GM19324 (cell line): ENCODE measurements at regions not wholly inside any gene's neighbourhood (a gene's known extent, or its start where the extent isn't known, plus 50 kb on each side); places are given as distances from the start of the nearest gene placed in this dataset.
"Not testable (repeated sequence)": the region's sequence is repeated elsewhere in the genome, so short reads cannot be mapped to it uniquely, and the experiment has no call there.

Source experiments
- ATAC-seq: cut with Tn5 transposase; IDR thresholded peaks from one replicate; pipeline ENCODE4 v1.9.1; 2021; ENCODE audit warnings: mild to moderate bottlenecking, moderate library complexity; ENCODE audit not compliant: unreplicated experiment, low FRiP score

DNA sequence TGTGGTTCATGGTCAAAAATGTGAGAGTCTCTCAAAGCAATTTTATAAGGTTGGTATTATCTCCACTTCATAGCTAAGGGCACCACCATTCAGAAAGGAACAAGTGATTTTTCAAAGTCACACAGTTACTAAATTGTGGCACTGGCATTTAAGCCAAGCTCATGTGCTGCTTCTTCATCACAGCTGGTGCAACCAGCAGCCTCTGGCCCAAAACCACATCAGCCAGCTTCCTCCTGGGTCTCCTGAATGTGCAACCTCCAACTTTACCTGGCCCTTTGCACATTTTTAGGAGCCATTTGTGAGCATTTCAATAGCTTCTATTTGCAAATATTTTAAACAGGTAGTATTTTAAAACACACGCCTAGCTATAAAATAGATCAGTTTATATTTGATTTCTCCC lies 293.7 kb downstream of the BCL11A start:
- no peak for ATAC-seq

DNA sequence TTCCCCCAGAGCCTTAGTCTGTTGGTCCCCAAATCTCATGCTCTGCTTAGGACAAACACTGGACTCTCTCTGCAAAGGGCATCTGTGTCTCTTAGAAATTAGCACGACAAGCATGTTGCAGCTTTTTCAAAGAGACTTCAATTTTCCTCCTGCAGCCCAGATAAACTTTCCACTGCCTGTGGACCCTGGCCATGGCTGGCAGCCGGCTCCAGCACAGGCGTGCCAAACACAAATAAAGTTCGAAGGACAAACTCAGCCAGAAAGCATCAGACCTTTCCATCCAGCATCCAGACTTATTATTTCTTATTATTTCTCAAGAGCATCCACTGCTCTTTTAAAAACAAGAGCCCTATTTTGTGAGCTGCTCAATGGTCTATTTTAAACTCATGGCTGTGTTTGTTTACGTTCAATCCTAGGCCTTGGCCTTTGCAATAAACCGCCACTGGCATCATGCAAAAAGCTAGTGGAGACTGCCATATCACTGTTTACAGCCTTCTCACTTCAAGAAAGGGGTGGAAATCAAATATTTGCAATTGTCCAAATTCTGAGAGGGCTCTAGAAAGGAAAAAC lies 300.8 kb downstream of the BCL11A start:
- no peak for ATAC-seq

DNA sequence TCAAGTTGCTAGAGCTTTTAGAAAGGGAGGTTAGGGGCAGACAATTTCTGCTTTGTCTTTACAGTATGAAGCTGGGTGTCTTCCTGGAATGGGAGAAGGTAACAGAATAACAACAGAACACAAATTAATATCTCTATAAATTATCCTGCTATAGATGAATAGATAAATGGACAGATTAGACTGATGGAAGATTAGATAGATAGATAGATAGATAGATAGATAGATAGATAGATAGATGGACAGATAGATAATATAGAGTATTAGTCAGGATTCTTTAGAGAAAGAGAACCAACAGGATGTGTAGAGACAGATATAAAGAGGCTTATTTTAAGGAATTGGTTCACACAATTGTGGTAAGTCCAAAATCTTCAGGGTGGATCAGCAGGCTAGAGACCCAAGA lies 302.2 kb downstream of the BCL11A start:
- no peak for ATAC-seq

DNA sequence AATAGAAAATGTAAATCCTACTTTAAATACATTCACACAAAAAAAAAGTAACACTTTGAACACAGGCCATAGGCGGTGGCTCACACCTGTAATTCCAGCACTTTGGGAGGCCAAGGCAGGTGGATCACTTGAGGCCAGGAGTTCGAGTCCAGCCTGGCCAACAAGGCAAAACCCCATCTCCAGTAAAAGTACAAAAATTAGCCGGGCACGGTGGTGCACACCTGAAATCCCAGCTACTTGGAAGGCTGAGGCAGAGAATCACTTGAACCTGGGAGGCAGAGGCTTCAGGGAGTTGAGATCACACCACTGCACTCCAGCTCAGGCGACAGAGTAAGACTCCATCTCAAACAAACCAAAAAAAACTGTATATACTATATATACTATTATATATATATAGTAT lies 303.6 kb downstream of the BCL11A start:
- no peak for ATAC-seq

DNA sequence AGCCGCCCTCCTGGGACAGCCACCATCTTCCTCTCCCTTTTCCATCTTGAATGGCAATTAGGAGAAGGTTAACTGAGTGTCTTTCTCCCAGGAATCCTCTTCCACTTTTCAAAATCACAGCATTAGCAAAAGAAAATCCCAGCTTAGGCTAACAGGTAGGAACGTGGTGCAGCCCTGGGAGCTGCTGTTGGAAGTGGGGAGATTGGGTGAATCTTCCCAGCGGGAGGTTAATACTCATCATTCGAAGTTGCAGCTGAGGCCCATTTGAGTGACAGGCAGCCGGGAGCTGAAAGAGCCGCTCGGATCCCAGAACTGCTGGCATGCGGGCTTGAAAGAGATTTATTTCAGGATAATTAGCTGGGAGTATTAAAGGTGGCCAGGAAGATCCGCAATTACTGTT lies 306.0 kb downstream of the BCL11A start:
- no peak for ATAC-seq

DNA sequence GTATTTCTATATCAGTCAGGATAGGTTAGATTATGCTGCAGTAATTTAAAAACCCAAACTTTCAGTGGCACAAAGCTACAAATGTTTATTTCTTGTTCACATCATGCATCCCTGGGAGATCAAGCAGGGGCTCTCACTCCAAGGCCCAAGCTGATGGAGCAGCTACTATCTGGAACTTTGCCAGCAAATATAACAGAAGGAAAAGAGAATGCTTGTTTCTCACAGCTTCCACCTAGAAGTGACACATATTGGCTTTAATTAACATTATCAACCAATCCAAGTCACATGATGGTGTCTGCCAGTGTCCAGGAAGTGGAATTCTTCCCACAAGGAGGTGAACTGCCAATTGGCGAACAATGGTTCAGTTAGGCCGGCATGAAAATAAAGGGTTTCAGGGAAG lies 306.9 kb downstream of the BCL11A start:
- ATAC-seq = no peak

DNA sequence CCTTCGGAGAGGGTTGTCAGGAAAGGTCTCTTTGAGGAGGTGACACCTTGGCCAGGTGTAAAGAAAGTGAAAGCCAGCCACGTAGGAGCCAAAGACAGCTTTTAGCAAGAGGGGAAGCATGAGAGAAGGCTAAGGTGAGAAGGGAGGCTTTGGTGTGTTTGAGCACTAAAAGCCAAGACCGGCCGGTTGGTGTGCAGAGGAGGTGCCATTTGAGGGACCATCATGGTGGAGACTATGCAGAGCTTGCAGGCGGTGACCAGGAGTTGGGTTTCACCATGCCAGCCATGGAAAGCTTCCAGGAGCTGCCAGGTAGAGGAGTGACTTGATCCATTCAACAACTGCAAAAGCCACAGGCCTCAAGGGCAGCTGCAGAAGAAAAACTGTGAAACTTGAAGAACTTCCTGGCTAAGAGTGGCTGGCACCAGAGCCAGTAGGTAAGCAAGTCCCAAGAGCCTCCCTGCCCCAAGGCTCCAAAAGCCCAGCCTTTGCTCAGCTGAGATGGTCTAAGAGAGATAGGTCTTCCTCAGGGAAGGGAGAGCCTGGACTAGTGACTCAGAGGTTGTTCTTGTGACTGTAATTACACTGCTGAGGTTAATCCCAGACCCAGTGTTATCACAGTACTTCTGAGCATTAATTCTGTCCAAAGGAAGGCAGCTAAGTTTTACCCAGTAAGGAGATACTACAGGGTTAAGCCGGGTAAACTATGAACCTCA lies 319.0 kb downstream of the BCL11A start:
- ATAC-seq = no peak

DNA sequence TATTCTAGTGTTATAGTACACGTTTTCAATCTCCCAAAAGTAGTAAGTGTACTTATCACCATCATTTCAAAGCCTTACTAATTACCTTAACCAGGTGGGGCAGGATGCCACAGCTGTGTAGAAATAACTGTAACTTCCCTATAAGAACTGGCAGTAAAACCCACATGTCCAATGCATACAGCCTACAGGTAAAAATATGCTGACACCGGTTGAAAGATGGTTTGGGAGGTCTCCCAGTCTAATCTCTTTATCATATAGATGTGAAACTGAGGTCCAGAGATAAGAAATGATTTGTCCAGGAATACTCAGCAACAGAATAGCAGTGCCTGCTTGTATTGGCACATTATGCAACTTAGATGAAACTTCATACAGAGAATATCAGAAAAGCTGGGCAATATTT lies 322.9 kb downstream of the BCL11A start:
- no peak for ATAC-seq

DNA sequence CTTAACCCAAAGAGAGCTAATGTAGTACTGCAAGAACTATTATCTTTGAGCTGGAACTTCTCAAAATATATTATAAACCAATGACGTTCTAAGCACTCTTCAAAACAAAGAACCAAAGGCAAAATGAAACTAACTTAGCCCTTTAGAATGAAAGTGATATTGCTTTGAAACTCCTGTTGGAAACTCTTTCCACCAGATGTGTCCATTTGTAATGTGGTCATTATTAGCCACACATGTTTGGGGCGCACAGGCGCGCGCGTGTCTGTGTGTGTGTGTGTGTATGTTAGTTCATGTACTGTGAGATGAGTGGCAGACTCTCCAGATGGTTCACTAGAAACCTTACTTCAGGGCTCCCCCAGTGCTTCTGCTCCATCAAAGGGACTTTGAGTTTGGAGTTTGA lies 323.4 kb downstream of the BCL11A start:
- ATAC-seq = no peak

DNA sequence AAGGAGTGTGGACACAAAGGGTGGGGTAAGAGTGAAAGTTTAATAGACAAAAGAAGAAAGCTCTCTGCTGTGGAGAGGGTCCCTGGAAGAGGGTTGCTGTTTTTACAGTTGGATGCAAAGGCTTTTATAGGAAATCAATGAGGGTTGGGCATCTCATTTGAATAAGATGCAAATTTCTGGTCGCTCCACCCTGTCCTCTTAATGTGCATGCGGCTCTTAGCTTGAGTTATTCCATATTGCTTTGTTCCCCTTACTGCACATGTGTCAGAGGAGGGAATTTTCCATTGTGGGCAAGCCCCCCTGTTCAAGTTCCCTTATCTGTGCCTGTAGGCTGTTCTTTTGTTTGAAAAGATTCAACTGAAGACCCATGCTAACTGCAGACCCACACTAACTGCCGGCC lies 326.5 kb downstream of the BCL11A start:
- ATAC-seq = no peak

DNA sequence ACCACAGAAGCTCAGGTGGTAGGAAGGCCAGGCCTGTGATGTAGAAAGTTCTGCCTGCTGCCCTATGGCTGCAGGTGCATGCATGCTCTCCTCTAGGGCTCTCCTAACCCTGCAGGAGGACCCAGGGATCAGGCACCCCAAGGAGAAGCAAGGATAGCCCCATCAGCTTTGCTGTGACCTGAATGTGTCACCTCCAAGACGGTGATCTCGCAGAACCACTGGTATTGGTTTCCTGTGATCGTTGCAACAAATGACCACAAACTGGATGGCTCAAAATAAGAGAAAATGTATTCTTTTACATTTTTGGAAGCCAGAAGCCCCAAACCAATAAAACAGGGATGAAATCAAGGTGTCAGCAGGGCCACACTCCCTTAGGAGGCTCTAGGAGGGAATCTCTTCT lies 327.3 kb downstream of the BCL11A start:
- no peak for ATAC-seq

DNA sequence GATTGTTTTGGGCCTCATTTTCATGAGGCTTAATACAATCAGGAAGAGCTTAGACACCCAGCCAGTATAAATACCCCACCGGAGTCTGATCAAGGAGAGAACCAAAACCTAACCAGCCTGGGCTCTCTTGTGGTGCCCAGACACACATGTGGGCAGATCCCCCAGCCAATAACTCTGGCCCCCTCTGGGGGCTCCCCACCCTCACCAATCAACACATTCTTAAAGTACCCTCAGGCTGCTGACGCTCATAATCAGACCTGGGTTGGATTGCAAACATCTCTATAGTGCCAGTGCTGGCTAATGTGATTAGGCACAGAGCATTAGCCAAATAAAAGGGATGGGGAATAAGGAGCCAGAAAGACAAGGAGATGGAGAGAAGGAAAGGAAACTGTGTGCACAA lies 329.6 kb downstream of the BCL11A start:
- no peak for ATAC-seq

DNA sequence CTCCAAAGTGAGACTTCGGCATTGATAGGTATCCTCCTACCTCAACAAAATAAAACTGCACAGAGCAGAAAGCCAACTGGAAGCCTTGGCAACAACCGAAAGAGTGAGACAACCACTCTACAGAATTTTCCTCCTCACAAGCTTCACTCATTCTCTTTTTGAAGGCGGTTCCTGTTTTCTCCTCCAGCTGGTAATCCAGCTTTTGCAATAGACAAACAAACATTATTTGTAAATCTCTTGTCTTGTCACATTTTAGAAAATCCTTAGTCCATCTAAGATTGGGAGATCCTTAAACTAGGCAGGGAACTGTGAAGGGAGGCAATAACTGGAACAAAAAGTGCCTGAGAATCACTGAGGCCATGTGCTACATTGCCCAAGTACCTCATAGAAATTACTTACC lies 332.4 kb downstream of the BCL11A start:
- ATAC-seq = no peak

DNA sequence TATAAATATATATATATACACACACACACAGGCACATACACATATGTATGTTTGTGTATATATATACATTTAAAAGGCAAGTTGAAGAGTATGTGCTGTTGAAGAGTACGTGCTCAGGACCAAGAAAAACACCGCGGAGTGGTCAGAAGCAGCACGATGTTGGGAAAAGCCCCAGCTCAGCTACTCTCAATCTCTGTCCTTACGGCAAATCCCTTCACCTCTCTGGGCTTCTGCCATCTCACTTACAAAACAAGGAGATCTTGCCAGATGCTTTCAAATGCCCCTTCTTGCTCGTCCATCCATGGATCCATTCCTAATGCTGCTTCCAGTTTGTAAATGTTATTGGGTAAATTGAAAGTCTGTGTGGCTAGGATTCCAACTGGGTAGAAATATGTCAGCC lies 333.9 kb downstream of the BCL11A start:
- ATAC-seq = no peak

DNA sequence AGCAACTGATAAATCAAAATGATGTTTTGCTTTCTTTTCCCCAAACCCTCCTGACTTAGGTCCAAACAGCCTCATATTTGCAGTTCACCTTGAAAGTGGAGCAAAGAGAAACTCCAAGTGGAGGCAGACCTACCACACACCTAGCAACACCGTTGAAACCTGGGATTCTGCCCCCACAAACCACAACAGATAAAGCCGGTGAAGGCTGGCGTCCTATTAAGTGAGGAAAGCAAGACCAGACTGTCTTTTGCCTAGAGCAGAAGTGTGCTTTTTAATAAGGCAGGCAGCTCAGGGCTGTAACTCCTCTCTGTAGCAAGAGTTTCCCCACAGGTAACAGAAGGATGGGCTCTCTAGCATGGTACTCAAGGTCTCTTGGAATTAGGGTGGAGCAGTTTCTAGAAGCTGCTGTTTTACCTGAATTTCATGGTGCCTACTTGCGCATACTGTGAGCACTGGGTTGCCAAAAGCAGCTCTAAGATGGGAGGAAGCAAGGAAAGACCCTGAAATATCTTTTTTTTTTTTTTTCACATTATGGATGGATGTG lies 336.9 kb downstream of the BCL11A start:
- ATAC-seq = no peak

DNA sequence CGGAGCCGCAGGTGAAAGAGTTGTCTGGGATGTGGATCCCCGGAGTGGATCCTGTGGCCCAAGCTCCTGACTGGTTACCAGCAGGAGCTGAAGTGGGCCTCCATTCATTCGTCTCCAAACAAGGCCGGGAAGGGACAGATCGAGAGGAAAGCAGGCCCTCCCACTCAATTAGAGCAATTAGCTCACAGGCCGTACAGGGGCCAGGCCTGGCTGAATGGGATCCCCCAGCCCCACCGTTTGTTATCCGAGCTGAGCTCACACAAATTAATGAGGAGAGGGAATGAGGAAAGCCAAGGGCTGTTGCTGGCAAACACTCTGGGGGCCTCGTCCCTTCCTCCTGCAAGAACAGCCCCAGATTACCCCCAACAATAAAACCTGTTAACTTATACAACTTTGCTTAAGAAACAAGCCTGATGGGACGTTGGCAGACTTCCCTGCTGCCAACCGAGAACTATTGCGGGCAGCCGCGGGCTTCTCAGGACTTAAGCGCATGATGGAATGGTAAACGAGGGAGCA lies 338.0 kb downstream of the BCL11A start:
- no peak for ATAC-seq

DNA sequence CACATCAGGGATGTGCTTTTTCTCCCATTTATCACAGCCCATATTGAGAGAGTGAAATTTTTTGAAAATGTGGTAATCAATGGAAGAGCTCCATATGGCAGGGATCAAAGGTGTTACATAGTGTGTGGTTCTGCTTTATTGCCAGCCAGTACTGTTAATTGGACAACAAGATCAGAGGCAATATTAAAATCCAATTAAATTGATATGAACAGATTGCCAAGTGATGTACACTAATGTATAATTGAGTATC lies 338.9 kb downstream of the BCL11A start:
- no peak for ATAC-seq

DNA sequence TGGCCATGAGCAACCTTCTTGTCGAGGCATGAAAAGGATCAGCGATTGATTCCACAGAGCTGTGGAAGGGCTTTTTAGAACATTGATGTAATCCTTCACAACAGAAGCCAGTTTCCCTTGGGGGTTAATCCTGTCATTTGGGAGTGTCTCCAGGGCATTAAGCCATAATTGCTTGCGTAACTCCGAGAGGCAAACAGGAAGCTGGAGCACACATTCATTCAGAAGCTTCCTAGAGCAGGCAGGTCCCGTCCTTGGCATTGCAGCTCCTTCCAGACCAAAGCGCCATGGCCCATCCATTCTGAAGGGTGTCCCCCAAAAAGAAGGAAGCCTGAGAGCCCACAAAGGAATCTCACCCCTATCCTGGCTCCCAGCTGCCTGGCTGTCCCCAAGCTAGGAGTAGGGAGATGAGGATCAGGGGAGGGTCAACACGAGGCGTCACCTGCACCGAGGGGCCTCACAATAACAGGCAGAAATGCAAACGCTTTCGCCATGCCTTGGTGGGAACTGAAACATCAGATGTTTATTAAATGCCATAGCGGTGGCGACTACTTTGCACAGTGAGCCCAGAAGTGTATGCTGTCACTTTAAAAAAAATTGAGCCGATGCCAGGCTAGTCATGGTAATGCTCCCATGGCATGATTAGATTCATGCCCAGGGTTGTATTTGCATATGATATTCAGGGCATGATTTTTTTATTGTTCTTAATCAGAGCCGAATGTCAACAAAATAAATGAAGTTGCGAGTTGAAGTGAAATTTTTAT lies 339.4 kb downstream of the BCL11A start:
- no peak for ATAC-seq

DNA sequence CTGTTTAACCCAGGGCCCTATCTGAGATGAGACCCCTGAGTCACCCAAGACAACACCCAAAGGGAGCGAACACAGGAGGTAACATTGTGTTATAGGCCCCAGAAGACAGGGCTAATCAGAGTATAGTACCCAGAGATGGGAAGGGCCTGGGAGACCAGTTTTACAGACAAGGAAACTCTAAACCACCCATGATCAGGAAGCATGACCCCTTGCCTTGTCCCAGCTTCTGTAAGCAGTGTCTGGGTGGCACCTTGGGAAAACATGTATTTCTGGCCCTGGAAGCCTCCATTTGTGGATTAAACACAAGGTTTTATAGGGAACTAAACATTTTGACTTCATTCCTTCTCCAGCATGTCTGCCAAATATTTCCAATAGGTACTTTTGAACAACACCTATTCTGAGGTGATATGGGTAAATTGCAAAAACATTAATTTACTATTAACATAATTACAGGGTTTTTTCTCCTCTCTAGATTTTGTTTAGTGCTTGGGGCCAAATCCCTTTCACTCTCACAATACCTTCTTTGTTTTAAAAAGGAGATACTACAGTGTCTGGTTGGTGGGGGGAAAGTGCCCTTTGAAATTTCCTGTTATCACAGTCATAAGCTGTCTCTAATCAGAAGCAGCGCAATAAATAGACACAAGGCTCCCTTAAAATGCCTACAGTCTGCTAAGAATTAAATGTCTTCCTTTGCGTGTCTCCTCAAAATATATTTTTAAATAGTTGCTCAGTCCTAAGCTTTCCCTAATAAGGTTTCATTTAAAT lies 341.1 kb downstream of the BCL11A start:
- no peak for ATAC-seq

DNA sequence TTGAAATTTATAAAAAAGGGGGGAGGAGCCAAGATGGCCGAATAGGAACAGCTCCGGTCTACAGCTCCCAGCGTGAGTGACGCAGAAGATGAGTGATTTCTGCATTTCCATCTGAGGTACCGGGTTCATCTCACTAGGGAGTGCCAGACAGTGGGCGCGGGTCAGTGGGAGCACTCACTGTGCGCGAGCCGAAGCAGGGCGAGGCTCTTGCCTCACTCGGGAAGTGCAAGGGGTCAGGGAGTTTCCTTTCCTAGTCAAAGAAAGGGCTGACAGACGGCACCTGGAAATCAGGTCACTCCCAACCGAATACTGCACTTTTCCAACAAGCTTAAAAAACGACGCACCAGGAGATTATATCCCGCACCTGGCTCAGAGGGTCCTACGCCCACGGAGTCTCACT lies 364.4 kb downstream of the BCL11A start:
- not testable (repeated sequence) for ATAC-seq

DNA sequence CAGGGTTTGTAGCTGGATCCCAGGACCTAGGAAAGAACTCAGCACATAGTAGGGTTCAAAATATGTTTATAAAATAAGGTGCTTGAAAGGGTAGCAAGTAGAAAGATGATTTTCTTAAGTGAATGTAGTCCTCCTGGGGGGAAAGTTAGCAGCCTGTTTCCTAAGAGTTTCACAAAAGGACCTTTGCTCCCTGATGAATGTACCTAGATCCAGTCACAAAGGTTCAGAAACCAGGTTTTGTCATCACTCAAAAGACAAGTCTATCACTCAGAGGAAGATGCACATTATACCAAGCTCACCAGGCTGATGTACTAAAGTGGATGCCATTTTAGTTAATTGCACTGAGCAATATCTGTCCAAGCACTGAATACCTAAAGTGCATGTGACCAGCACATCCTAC lies 378.2 kb downstream of the BCL11A start:
- no peak for ATAC-seq
